ENCODE measurements at regions not wholly inside any gene's neighbourhood (a gene's known extent, or its start where the extent isn't known, plus 50 kb on each side); places are given as distances from the start of the nearest gene placed in this dataset.

DNA sequence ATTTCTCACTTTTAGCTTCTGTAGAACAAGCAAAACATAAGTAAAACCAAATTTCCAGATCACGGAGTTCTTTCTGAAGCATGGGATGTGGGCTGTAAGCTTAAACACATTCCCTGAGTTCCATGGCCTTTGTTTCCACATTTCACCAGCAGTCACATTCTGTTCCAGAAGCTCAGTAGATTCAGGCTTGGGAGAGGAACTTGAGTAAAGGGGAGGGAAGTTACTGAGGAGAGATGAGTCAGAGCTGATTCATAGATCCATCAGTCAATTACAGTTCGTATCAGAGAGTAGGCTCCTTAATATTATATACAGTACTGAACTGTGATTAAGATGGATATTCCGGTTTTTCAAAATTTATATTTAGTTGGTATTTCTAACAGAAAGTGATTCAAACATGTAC lies 614.3 kb downstream of the NCAM2 start:
- TF ChIP-seq CTCF (IDR thresholded peaks at IDR 0.05) (no peak), POLR2A (IDR thresholded peaks at IDR 0.05) (no peak), EP300 (IDR thresholded peaks at IDR 0.05) (peak in 1 of 4 donors; percentile 23)

Data from upper lobe of left lung (tissue), 4 donors.